HG02623 (cell line): ENCODE measurements at regions not wholly inside any gene's neighbourhood (a gene's known extent, or its start where the extent isn't known, plus 50 kb on each side); places are given as distances from the start of the nearest gene placed in this dataset.

Experiments
- ATAC-seq: cut with Tn5 transposase; IDR thresholded peaks from one replicate; pipeline ENCODE4 v1.9.1; 2021; ENCODE audit warnings: moderate library complexity; ENCODE audit not compliant: unreplicated experiment

DNA sequence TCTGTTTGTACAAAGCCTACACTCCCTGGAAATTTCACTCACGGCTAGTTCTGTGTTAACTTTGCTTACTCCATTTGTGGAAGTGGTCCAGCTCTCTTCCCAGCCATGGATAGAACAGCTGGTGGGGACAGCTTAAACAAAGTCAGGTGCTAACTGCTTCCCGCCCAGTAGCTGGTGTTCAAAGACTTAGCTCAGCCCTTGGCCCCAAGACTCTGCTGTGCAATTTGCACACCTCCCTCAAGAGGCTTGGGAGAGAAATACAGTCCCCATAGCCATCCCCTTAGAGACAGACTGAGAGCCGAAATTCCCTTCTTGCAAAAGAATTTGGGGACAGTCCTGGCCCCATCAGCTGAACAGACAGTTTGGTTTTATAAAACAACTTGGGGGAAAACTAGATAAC, 73.8 kb upstream of the RAI14 start:
- ATAC-seq = no peak

DNA sequence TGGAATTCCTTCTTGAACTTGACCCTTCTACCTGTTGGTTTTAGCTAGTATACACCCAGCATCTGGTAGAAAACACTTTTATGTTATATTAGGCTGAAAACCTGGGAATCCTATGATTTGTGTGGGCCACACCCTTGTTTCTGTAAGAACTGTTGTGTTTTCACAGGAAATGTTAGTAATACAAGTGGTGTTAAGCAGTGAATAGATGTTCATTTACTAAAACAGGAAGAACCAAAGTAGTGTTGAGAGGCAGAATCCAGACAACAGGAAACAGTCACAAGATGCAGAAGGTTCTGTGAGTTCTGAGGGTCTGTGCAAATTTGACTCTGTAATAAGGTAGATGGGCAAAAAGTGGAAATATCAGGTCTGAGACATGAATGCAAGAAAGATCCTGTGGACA, 73.0 kb upstream of the RAI14 start:
- ATAC-seq = no peak

- no peak for ATAC-seq
Observed at GRCh38 chr5:34584165-34584564, 72.0 kb upstream of the RAI14 start.

- ATAC-seq = no peak
Observed at GRCh38 chr5:34585601-34586104, 70.5 kb upstream of the RAI14 start.

DNA sequence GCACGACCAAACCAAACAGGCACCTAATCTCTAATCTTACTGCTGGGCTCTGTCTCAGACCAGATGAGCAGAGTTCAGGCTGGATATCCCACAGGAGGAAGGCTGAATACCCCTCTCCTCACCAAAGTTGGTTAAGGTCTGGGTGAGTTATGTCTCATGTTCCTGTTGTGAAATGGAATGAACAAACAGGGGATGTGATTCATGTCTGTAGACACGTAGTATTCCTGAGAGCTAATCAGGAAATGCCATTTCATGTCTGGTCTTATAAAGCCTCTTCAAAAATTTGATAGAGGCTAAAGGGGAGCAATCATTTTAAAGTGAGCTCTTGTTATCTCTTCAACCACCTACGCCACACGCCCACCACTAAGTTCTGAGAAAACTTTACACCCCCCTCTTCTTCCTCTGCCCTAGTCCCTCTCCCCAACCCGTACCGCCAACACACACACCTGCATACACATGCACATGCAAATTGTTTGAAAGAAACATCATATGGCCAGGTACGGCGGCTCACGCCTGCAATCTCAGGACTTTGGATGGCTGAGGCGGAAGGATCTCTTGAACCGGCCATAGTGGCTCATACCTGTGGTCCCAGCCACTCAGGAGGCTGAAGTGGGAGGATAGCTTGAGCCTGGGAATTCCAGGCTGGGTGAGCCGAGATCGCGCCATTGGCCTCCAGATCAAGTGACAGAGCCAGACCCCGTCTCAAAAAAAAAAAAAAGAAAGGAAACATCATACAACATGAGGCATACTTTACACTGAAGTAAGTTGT, 69.8 kb upstream of the RAI14 start:
- no peak for ATAC-seq

GRCh38 chr5:34587355-34588241, 68.5 kb upstream of the RAI14 start:
- ATAC-seq = no peak

- ATAC-seq = no peak
Observed at GRCh38 chr5:34589832-34590231, 66.3 kb upstream of the RAI14 start.

DNA sequence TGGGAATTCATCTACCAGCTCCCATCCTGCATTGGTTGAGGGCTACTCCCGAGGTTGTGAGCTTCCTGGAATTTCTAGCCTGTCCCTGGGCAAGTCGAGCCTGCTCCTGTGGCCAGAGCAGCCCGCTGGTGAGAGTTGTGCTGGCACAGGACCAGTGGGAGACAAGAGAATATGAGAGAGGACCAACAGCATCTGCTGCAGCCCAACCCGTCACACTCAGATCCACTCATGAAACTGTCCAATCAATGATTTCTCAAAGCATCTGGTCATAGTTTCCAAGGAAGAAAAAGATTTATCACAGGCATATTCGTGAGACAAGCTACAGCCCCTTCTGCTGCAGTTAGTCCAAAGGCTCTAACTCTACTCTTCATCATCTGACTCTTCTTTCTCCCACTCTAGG, 64.4 kb upstream of the RAI14 start:
- ATAC-seq = no peak

DNA sequence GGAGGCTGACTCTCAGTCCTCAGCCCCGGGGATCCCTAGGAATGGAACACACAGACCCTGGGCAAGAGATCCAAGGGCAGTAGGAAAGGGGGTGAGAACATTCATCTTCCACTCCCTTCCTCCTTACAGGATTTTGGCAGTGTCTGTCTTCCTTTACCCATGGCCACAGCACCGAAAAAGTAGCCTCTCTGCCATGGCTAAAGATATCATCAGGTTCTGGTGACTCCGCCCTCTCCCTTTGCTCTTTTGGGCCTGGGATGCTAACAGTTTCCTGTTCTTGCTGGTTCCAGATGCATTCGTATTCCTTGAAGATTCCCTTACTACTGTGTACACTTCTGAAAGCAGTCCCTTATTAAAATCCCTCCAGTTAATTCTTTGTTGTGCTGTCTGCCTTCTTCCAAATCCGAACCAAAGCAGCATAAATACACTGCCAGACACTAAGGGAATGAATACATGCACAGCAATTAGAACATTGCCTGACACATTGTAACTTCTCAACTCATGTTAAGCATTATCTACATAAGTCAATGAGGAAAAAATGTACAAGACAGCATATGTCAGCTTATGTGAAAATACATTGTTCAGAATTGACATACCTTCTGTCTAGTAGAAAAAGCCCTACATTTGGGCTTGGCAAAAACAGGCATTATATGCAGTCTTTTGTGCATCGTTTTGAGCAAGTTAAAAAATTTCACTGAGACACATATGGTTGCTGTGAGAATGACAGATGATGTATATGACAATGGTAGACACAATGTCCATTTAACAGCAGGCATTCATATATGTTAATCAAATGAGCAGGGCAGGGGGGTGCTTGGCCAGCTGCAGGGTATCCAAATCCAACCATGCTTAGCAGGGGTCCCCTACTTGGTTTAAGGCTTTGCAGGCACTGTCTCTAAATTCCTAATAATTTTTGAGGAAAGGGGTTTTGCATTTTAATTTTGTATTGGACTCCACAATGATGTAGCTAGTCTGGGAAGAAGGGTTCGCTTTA, 58.8 kb upstream of the RAI14 start:
- no peak for ATAC-seq

- ATAC-seq = no peak
Observed at GRCh38 chr5:34598177-34598794, 57.8 kb upstream of the RAI14 start.

- no peak for ATAC-seq
Observed at GRCh38 chr5:34599471-34600117, 56.5 kb upstream of the RAI14 start.

DNA sequence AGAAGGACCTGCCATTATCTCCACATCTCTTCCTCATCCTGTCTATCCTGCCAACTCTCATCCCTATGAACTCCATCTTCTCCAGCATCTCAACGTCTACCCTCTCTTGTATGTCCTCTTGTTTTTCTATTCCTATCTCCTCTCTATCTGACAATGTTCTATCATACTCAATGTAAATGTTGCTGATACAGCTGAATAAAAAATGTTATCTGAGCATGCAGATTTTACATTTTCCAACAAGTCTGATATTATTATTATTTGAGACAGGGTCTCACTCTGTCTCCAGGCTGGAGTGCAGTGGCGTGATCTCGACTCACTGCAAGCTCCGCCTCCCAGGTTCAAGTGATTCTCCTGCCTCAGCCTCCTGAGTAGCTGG, 56.0 kb upstream of the RAI14 start:
- no peak for ATAC-seq

DNA sequence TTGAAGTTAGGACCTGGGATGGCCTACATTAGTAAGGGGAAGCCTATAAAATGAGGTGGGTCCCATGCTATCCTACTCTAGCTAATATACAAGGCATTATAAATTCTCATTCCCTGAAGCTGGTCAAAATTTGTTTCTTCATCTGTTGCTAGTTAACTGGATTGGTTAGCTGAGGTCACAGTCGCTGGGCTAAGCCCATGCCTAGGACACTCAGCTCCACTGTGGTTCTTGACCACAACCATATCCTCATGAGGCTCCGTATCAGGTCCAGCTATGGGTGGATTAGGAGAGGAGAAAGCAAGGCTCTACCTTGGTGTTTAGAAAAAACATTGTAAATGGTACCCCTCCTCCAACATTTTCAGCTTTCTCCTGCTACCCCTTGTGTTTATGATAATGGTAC, 52.8 kb upstream of the RAI14 start:
- no peak for ATAC-seq

GRCh38 chr5:34604119-34604675, 51.9 kb upstream of the RAI14 start:
- no peak for ATAC-seq

DNA sequence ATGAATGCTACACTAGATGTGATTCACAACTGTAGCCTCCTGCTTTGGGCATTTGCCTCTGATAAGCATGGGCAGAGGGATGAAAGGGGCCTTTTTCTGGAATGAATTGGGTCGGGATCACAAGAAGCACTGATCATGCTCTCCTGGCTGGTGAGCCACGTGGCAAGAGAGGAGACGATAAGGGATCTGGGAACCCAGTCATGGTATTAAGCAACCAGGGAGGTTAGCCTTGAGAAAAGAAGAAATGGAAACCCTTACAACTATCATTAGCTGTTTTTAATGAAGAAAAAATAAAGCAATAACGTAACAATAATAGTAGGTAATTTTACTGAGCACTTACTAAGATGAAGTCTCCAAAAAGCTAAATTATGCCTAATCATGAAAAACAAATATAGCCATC, 50.0 kb upstream of the RAI14 start:
- ATAC-seq = no peak
